ENCODE measurements at regions not wholly inside any gene's neighbourhood (a gene's known extent, or its start where the extent isn't known, plus 50 kb on each side); places are given as distances from the start of the nearest gene placed in this dataset.

DNA sequence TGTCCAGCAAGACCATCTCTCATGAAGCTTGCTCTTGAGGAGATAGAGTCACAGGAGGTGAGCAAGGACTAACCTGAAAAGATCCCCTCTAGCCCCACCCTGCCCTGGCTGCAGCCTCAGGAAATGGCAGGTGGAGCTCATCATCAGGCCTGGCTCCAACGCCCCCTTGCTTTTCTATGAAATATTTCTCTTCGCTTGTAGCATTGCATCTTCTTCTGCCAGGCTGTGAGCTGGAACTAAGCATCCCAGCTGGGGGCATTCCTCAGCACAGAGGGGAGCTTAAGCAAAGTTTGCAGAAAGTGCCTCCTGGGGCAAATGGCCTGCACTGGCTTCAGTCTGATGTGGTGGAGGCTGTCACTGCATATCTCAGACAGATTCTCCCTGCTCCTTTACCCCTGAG, 90.1 kb upstream of the LGALSL start:
- Histone ChIP-seq H3K27ac (ENCODE audit: low read depth, low read length) (no peak overlapping the region), H3K36me3 (ENCODE audit: insufficient read depth, low read length) (no peaks in the 10 kb centered on the region), H3K27me3 (ENCODE audit: insufficient read depth, low read length) (peaks cover 39% of the 10 kb centered on the region), H3K4me2 (ENCODE audit: insufficient read depth, low read length) (no peak overlapping the region), H3K4me1 (ENCODE audit: insufficient read depth, low read length) (peaks cover 13% of the 10 kb centered on the region), H4K20me1 (ENCODE audit: insufficient read depth, low read length) (no peaks in the 10 kb centered on the region), H3K4me3 (ENCODE audit: insufficient read depth, low read length) (no peak overlapping the region), H3K9me3 (ENCODE audit: low read depth, low read length) (no peaks in the 10 kb centered on the region), H2AFZ (ENCODE audit: low read length) (no peak overlapping the region), H3K79me2 (ENCODE audit: insufficient read depth, low read length) (no peaks in the 10 kb centered on the region)
- TF ChIP-seq, protein P1, sequence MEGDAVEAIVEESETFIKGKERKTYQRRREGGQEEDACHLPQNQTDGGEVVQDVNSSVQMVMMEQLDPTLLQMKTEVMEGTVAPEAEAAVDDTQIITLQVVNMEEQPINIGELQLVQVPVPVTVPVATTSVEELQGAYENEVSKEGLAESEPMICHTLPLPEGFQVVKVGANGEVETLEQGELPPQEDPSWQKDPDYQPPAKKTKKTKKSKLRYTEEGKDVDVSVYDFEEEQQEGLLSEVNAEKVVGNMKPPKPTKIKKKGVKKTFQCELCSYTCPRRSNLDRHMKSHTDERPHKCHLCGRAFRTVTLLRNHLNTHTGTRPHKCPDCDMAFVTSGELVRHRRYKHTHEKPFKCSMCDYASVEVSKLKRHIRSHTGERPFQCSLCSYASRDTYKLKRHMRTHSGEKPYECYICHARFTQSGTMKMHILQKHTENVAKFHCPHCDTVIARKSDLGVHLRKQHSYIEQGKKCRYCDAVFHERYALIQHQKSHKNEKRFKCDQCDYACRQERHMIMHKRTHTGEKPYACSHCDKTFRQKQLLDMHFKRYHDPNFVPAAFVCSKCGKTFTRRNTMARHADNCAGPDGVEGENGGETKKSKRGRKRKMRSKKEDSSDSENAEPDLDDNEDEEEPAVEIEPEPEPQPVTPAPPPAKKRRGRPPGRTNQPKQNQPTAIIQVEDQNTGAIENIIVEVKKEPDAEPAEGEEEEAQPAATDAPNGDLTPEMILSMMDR (IDR thresholded peaks at IDR 0.05; ENCODE audit: extremely low read depth, low read depth, low read length) = no peak
- no peak for DNase-seq (ENCODE audit: insufficient read length, low spot score, missing footprints)

DNA sequence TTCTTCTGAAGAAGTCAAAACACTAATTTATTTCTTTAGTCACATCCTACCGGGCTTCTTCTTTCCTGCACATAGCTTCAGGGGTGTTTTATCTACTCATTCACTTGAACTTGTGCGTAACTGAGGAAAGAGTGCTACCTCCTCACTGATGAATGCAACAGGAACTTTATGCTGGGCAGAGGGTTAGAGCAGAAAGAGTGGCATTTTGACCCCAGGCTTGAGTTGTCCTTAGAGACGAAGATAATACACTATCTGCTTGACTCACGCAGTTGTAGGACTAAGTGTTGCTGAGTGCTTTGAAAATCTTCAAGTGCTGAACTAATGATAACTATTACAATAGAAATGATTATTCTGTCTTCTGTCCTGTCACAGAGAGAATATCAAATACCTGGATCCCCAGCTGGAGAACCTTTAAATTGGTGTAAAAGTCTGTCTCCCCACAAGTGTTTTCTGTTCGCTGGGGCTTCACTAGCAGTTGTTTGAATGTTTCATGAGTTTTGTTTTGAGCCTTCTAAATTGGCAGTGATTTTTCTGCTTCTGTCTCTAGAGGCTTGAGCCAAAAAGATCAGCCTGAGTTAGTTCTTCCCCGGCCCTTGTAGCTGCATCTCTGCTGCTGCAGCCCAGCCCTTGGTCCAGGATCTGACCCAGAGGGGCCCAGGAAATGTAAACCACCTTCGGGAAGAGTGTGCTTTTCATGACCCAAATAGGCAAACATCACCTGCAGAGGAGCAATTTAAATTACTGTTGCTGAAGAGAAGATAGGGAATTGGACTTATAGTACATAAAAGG, 86.3 kb upstream of the LGALSL start:
- TF ChIP-seq, protein P1 (IDR thresholded peaks at IDR 0.05; ENCODE audit: extremely low read depth, low read depth, low read length) = no peak
- Histone ChIP-seq H2AFZ (ENCODE audit: low read length) (no peak overlapping the region), H3K79me2 (ENCODE audit: insufficient read depth, low read length) (no peaks in the 10 kb centered on the region), H3K4me1 (ENCODE audit: insufficient read depth, low read length) (no peaks in the 10 kb centered on the region), H4K20me1 (ENCODE audit: insufficient read depth, low read length) (no peaks in the 10 kb centered on the region), H3K27me3 (ENCODE audit: insufficient read depth, low read length) (peaks cover 29% of the 10 kb centered on the region), H3K36me3 (ENCODE audit: insufficient read depth, low read length) (no peaks in the 10 kb centered on the region), H3K4me3 (ENCODE audit: insufficient read depth, low read length) (no peak overlapping the region), H3K9me3 (ENCODE audit: low read depth, low read length) (no peaks in the 10 kb centered on the region), H3K27ac (ENCODE audit: low read depth, low read length) (no peak overlapping the region), H3K4me2 (ENCODE audit: insufficient read depth, low read length) (no peak overlapping the region)
- DNase-seq (ENCODE audit: insufficient read length, low spot score, missing footprints) = no peak

DNA sequence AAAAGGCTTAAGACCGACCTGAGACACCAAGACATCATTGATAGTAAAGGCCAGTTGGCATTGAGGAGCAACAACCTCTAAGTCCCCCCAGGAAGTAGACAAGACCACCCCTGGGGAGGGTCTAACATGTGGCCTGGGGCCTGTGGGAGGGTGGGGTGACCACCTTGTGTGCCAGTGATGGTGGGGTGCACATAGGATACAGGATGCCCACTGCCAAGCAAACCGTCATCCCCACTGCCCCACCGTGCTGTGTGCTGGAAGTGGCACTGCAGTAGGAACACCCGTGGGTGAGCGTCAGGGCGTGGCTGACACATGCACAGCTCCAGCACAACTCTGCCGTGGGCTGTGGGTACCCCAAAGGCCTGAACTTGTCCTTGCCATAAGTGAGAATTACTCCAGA, 84.3 kb upstream of the LGALSL start:
- Histone ChIP-seq H4K20me1 (ENCODE audit: insufficient read depth, low read length) (no peaks in the 10 kb centered on the region), H3K4me2 (ENCODE audit: insufficient read depth, low read length) (no peak overlapping the region)

DNA sequence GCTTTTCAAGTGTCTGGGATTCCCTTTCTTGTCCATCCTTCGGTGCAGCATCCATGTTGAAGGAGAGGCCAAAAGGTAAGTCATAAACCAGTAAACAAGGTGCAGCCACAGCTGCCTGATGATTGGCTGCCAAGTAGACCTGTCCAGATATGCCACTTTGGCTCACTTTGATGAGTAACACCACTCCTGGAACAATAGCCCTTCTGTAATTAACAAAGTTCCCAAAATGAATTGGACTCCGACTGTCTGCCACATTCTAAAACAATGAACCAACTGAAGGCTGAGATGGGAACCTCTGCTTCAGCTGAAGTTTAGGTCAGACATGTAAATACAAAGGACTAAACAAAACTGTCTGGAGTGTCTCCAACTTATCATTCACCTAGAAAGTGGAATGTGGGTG, 82.2 kb upstream of the LGALSL start:
- H3K27me3 ChIP-seq (ENCODE audit: insufficient read depth, low read length) = peaks cover 20% of the 10 kb centered on the region
- no peaks in the 10 kb centered on the region for H3K36me3 ChIP-seq (ENCODE audit: insufficient read depth, low read length)
- no peak overlapping the region for H3K27ac ChIP-seq (ENCODE audit: low read depth, low read length)

More for the DNA sequence above, 84.3 kb upstream of the LGALSL start:
- no peaks in the 10 kb centered on the region for H3K9me3 ChIP-seq (ENCODE audit: low read depth, low read length)
- no peak for DNase-seq (ENCODE audit: insufficient read length, low spot score, missing footprints)
- no peak overlapping the region for H3K27ac ChIP-seq (ENCODE audit: low read depth, low read length)
- no peaks in the 10 kb centered on the region for H3K4me1 ChIP-seq (ENCODE audit: insufficient read depth, low read length)
- TF ChIP-seq, protein P1 (IDR thresholded peaks at IDR 0.05; ENCODE audit: extremely low read depth, low read depth, low read length) = no peak
- no peak overlapping the region for H2AFZ ChIP-seq (ENCODE audit: low read length)
- no peaks in the 10 kb centered on the region for H3K79me2 ChIP-seq (ENCODE audit: insufficient read depth, low read length)
- H3K36me3 ChIP-seq (ENCODE audit: insufficient read depth, low read length) = no peaks in the 10 kb centered on the region
- H3K27me3 ChIP-seq (ENCODE audit: insufficient read depth, low read length) = peaks cover 24% of the 10 kb centered on the region
- H3K4me3 ChIP-seq (ENCODE audit: insufficient read depth, low read length) = no peak overlapping the region

More for the DNA sequence above, 82.2 kb upstream of the LGALSL start:
- H2AFZ ChIP-seq (ENCODE audit: low read length) = no peak overlapping the region
- H3K4me3 ChIP-seq (ENCODE audit: insufficient read depth, low read length) = no peak overlapping the region
- H3K79me2 ChIP-seq (ENCODE audit: insufficient read depth, low read length) = no peaks in the 10 kb centered on the region
- no peaks in the 10 kb centered on the region for H3K9me3 ChIP-seq (ENCODE audit: low read depth, low read length)
- no peak overlapping the region for H3K4me2 ChIP-seq (ENCODE audit: insufficient read depth, low read length)
- H4K20me1 ChIP-seq (ENCODE audit: insufficient read depth, low read length) = no peaks in the 10 kb centered on the region
- H3K4me1 ChIP-seq (ENCODE audit: insufficient read depth, low read length) = no peaks in the 10 kb centered on the region
- TF ChIP-seq, protein P1 (IDR thresholded peaks at IDR 0.05; ENCODE audit: extremely low read depth, low read depth, low read length) = no peak
- DNase-seq (ENCODE audit: insufficient read length, low spot score, missing footprints) = no peak

Data from osteoblast (primary cell).